ENCODE measurements at regions not wholly inside any gene's neighbourhood (a gene's known extent, or its start where the extent isn't known, plus 50 kb on each side); places are given as distances from the start of the nearest gene placed in this dataset.
"Not testable (repeated sequence)": the region's sequence is repeated elsewhere in the genome, so short reads cannot be mapped to it uniquely, and the experiment has no call there.

GRCh38 chr1:149728598-149728997 lies 53.9 kb upstream of the FCGR1A start:
- not testable (repeated sequence) for H3K4me1 Mint-ChIP-seq

More at GRCh38 chr1:149728598-149728997, 53.9 kb upstream of the FCGR1A start:
- H3K36me3 Mint-ChIP-seq, H3K27me3 Mint-ChIP-seq, H3K27ac Mint-ChIP-seq, H3K9me3 Mint-ChIP-seq, DNase-seq, H3K4me3 Mint-ChIP-seq: not testable (repeated sequence)
